Middle frontal gyrus (tissue), 1 donor: ENCODE measurements at regions not wholly inside any gene's neighbourhood (a gene's known extent, or its start where the extent isn't known, plus 50 kb on each side); places are given as distances from the start of the nearest gene placed in this dataset.

Experiments used
- DNase-seq: peaks from one replicate; pipeline ENCODE4 v3.0.0-alpha.2; 2015; ENCODE audit warnings: low spot score; ENCODE audit errors: extremely low spot score

DNA sequence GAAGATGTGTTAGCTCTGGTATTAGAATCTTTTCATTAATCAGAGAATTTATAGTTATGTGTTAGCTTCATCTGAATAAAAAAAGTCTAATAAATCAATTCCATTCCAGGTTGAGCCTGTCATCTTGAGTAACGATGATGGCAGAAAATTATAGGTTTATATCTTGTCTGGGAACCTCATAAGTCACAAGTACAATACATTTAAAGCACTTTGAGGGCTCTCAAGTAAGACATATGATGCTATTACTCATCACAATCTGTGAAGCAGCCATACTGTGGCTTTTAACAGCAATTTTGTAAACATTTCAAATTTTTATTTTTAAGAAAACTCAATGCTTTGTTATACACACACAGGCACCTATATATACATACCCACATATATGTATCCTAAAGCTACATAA lies 484.1 kb upstream of the VRK2 start:
- no peak for DNase-seq

DNA sequence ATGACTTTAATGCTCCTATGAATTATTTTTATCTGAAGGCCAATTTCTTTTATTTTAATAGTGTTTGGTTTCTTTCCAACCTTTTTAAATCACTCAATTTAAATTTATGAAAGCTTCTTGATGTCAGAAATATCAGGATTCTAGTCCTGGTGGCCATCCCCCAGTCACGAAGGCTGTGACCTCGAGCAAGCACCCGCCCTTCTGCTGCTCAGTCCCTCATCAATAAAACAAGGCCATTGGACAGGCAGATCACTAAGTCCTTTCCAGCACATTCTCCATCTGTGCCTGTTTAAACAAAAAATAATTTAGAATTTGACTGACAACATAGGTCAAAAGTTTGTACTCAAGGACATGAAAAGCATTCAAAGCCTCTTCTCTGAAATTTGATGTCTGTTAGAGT lies 483.6 kb upstream of the VRK2 start:
- no peak for DNase-seq

DNA sequence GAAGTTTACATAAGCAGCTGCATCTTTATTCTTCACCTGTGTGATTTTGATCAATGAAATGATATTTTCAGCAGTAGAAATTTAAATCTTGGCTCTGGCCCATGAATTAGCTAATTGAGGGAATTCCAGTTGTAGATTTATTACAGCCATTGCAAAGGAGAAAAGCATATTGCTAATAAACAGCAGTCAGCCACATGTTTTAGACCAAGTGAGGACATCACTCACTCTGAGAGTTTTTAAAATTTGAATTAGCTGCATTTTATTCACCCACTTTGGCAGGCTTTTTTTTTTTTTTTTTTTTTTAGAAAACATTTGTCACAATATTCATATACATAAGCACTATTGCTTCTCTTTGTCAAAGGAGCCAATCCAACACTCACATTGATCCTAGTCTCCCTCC lies 479.4 kb upstream of the VRK2 start:
- no peak for DNase-seq

DNA sequence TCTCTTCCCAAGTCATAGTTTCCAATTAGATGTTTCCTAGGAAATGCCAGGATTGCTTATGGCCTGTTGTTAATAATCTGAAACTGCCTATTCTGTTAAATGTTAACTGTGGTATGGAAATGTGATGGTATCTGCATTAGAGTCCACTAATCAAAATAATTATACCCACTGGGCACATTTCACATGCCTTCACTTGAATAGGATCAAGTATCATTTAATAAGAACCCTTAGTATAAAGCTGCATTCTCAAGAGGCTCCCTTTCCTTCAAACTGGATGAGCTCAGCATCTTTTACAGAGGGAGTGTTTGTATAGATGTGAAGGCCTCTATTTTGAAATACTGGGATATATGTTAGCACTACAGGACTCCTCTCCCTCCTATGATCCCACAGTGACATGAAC lies 477.2 kb upstream of the VRK2 start:
- DNase-seq: no peak

DNA sequence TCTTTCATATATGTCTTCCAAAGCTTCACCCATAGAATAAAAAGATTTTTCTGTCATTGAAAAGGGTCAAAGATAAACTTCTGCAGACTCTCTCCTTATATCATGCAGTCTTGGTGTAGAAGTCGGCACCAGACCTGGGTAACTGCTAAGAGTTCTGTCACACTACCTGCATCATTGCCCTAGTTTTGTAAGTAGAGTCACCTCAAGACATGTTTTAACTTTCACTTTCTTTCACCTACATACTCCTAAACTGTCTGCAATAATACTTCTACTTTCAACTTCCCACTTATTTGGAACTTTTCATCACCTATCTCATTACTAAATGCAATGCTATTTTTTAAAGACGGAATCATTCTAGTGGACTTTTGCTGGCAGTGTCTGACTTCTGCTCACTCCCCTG lies 475.6 kb upstream of the VRK2 start:
- DNase-seq: no peak

DNA sequence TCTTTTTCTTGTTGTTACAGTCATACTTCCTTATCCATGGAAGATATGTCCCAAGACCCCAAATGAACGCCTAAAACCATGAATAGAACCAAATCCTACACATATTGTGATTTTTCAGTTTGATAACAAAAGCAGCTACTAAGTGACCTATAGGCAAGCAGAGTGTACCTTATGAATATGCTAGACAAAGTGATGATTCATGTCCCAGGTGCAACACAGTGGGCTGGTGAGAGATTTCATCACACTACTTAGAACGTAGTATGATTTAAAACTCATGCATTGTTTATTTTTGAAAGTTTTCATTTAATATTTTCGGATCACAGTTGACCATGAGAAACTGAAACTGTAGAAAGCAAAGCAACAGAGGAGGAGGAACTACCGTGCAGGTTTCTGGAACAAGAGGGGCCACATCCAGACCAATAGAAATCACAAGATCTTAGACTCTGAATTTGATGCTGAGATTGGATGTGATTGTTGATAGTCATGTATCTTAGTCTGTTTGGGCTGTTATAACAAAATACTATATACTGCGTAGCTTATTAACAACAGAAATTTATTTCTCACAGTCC lies 470.8 kb upstream of the VRK2 start:
- no peak for DNase-seq

DNA sequence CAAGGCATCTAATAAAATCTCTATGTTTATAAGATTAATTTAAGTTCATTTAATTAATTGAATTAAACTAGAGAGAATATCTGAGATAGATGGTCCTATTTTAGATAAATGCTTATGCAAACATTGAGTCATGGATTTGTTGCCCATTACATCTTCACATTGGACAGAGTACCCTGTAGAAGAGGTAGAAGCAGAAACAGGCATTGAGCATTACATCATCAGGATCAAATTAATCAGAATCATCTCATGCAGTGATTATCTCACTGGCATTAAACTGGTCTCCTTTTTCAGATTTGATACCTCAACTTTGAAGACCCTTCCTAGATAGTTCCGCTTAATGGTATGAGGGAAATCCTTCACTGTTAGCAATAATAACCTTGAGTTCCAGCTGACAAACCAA lies 469.6 kb upstream of the VRK2 start:
- DNase-seq: no peak

DNA sequence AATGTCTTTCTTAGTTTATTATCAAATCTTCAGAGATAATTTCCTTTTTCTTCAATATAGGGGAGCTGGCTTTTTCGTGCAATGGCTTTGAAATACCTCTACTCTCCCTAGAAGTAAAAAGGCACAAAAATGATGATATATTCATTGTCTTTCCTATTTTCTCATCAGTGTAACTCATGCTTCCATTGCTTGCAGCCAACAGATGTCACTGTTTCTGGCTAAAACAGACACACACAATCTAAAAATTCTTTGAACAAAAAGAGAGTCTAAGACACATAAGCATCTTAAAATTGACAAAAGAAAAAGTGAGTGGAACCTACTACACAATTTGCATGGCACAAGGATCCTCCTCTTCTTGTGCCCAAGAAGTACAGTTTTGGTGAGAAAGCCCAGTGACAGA lies 448.7 kb upstream of the VRK2 start:
- no peak for DNase-seq

DNA sequence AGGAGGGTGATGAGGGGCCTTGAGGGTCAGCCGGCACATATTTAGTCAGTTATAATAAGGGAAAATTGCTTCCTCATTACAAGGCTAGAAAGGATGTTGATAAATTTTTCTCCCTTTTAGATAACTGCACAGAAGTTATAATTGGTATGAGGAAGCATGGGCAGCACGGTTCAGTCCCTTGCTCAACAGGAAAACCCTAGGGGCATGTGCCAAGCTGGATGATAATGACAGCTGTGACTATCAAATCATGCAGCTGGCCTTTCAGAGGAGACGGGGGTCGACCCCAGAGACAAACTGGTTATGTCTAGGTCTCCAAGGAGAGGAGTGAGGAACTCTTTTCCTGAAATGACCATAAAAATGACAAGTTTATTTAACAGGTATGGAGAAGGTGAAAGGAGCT lies 448.1 kb upstream of the VRK2 start:
- no peak for DNase-seq

DNA sequence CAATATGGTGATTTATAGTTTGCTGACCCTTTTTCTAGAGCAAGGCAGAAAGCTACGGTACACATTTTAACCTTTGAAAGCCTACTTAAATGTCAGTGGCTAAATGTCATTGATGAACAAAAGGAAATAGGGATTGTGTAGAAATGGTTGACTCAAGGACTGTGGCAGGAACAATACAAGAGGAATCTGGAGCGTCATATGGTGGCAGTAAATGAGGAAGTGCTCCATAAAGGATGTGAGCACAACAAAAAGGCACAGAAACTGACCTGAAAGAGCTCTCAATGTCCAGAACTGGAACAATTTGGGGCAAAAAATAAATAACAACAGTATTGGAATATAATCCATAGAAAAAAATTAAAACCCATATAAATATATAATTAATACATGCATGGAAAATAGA lies 443.9 kb upstream of the VRK2 start:
- DNase-seq: no peak

DNA sequence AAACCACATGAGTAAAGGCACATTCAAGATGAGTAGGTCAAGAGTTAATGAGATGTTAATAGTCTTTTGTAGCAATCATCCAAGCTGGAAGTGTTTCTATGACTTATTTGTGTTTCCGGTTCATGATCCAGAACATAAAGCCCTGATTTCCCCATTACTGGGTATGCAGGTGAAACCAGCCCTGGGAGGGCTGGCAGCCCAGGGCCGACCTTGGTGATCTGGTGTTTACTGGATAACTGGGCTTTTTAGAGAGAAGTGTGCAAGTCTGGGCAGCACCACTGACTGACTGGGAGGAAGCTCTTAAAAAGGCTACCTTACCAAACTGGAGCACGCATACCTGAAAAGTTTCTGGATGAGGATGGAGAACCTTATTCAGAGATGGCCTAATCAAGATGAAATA lies 431.6 kb upstream of the VRK2 start:
- DNase-seq: no peak

DNA sequence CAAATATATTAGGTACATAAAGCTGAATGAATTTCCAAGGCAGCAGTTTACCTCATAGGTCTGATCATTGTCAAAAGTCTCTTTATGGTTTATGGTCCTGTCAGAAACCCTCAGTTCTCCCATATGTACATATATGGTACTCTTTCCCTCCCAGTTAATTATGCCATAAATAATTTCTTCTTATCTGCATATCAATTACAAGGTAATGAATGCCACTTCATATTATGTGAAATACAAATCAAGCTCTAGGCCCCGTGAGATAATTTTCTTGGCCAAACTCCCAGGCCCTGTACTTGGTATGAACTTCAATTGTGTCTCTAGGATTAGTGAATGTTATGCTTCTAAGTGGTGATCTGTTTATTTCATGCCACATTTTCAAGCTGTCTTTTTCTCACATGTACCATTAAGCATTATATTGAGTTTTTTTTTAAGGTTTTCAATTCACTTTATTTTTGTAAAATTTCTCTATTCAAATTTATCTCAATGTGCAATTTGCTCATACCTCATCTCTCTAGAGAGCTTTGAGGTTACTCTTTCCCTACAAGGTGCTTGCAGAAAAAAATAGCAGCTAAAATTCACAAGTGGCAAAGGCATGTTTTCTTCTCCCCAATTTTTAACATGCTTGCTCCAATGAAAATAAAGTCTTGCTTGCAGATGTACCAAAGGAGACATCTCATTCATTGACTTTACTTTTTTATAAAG lies 430.6 kb upstream of the VRK2 start:
- DNase-seq: no peak

DNA sequence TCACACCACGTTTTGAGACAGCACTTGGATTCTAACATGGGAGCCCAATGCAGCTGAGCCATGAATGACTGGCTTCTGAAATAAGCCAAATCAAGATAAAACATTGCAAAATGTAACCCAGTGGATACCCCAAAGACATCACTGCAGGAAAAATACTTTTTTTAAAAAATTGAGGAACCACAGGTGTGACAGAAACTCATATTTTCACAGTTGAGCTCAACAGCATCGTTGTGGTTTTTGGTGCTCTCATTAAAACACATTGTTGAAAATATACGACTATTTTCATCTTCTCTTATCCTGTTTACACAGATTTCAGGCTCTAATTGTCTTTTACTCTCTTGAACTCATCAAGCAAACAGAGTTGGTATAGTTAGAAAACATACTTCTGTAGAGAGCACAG lies 429.3 kb upstream of the VRK2 start:
- DNase-seq: no peak

DNA sequence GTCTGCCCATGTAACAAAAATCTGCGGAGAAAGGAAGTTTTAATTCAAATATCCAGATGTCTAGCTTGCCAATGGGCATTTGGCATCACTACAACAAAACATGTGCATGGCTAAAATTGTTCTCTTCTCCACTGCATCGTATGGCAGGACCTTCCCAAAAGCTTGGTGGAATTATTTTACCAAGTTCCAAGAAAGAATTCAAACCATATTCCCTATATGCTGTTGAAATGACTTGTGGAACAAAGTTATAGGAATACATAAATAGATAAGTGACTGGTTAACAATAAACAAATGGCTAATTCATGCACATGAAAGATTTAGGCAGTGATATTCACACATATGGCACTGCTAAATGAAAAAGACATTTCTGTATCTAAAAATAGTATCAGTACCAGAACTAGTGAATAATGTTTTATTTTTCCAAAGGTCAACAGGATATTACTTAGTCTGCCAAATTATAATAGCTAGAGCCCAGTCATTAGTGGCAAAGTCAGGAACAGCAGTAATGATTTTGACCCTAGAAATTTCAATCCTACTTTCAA lies 425.4 kb upstream of the VRK2 start:
- no peak for DNase-seq

DNA sequence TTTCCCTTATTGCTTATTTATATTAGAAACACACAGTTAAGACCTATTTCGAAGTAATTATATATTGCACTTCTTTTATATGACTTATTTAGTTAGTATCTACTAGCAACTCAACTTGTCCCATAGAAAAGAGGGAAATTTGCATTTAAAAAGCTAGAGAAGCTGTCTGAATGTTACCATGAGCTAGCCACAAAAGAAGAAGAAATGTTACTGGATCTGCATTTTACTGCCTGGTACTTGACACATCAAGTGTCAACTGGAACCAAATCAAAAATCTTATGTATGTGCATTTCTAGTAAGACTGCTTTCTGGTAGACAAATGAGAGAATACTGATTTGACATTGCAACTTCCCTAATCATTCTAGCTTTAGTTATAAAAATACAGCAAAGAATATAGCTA lies 424.6 kb upstream of the VRK2 start:
- DNase-seq: no peak

DNA sequence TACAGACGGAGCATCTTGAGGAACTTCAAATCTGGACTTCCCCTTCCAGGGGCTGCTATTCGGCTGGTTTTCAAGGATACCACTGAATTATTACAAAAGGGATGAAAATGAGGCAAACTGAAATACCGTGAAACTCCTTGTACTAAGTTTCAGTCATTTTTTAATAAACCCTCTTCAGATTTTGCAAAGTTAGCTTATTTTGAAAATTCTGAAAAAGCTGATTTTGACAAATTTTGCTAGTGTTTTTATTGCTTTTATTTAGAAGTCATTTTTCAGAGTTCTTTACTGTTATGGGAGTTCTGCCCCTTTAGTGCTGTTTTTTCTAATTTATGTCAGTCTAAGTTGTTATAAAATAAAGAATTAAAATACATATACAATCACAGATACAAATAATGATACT lies 390.4 kb upstream of the VRK2 start:
- DNase-seq: no peak

DNA sequence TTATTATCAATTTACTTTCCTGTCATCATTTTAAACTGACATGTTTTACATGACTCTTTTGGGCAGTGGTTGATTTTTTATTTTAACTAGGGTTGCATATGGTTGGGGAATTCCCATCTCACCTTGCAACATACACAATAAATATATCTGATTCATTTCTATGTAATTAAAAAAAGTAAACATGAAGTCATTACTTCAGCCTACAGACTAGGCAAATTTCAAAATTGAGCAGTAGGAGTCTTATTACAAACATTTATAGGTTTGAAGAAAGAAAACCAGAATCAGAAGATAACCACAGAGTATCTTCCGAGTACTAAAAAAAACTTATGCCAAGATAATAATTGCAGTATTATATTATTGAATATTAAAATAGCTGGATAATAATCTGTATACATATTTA lies 377.0 kb upstream of the VRK2 start:
- DNase-seq: no peak

DNA sequence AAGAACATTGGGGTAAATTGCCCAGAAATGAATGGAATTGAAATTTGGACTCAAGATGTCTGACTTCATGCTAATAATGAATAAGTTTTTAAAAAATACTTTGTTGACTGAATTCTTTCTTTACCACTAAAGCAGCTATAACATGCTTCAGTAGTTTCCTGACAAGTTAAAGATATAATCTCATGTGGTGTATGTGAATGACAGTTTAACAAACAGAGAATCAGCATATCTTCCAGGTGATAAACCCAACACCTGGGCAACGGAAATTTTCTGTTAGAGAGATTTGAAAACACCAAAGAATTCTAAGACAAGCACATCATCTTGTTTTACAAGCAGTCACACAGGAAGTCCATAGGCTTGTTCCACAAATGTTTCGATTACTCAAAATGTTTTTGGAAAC lies 372.6 kb upstream of the VRK2 start:
- DNase-seq: no peak

DNA sequence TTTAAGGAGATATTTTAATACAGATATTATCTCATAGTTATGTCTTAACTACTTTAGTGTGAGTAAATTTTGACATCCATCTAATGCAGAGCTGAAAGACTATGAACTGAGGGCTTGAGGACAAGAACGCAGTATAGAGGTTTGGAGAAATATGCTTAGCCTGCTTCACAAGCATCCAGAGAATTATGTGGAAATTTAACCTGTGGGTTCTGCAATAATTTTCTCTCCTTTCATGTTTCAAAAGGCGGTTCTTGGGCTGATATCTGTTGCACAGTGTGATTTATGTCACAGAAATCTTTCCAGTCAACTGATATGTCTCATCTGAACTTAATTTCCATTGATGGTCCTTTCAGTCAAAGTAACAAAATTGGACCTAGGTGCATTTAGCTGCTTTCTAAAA lies 371.9 kb upstream of the VRK2 start:
- DNase-seq: no peak

DNA sequence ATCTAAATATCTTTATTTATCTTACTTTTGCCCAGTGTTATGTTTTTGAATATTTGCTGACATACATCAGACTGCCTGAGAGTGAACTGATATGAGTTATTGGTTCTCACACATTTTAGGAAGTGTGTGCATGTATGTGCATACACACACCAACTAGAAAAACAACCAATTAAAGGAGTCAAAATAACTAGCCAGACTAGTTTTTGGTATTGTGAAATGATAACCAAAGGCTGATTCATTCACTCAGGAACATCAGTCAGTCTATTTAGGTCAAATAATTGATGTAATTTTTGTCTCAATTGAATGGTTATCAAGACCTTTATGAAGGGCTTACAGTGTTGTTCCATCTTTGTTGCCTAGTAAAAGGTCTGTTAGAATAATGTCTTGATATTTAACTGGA lies 369.3 kb upstream of the VRK2 start:
- no peak for DNase-seq

DNA sequence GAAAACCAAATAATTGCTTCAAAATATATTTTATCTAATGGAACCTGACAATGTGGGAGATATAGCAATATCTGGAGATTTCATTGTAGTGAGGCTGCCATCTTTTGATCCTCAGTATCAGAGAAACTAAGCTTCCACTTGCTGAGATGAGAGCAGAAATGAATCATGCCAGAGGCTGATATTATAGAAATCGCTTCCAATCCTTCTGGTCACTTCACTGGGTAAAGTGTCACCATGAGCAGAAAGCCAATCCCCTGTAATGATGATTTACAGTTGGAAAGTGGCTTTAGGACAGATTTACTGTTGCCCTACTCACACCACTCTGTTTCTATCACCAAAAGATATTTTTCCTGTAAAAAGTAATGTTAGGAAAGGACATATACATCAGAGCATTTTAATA lies 365.0 kb upstream of the VRK2 start:
- DNase-seq: no peak

DNA sequence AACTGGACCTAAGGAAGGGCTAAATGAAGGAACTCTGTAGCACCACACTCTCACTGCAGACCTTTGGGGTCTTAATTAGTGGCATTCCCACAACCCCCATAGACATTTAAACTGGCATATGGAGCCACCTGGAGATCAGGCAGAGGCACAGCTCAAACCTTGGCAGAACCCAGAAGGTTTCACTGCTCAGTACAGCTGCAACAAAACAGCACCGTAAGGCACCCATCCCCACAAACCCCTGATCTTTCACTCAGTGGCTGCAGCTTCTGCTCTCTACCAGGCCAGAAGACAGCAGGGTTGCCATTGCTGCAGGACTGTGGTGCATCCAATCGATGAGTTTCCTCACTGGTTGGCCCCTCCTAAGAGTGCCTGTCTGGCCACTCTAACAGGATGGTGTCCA lies 361.6 kb upstream of the VRK2 start:
- no peak for DNase-seq

DNA sequence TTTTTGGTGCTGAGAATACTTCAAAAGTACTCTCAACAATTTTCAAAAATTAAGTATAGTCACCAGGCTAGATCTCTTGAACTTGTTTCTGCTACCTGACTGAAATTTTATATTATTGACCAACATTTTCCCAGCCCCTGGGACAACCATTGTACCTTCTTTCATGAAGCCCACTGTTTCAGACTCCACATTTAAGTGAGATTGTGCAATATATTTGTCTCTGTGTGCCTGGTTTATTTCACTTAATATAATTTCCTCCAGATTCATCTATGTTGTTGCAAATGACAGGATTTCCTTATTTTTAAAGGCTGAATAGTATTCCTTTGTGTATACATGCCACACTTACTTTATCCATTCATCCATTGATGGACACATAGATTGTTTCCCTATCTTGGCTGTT lies 354.2 kb upstream of the VRK2 start:
- no peak for DNase-seq

DNA sequence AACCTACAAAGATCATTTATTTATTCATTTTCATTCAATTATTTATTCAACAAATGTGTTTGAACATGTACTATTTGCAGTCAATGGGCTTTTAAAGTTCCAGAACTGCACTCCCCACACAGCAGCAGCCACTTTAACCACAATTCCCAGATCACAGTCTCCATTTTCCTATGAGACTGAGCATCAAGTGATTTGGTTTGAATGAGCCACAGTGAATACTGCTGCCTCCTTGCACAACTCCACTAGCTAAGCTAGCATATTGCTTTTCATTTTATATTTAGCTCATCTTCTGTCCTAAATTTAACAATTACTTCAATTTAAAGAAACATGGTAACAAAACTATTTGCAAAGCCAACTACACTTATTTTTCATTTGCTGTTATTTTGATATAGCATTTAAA lies 353.4 kb upstream of the VRK2 start:
- no peak for DNase-seq
